HG03064 (cell line): ENCODE measurements at regions not wholly inside any gene's neighbourhood (a gene's known extent, or its start where the extent isn't known, plus 50 kb on each side); places are given as distances from the start of the nearest gene placed in this dataset.
"Not testable (repeated sequence)": the region's sequence is repeated elsewhere in the genome, so short reads cannot be mapped to it uniquely, and the experiment has no call there.

Experiments
- ATAC-seq: cut with Tn5 transposase; IDR thresholded peaks from one replicate; pipeline ENCODE4 v1.9.1; 2021; ENCODE audit warnings: low read depth; ENCODE audit not compliant: unreplicated experiment

DNA sequence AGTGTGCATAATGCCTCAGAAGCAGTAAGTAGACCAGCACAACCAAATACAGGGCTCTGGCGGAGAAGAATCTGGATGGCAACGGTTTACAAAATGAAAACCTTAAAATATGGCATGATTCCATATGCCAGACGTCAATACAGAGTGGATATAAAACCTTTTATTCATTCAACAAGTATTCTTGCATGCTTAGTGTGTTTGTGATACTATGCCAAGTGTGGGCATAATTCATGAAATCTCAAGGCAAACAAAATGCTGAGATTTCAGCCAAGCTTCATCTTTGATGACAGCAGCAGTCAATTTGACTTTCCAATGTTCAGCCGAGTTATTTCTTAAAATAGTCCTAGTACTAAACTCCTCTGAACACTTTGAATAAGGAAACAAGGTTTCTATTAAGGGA, 119.4 kb downstream of the CD24 start:
- no peak for ATAC-seq

DNA sequence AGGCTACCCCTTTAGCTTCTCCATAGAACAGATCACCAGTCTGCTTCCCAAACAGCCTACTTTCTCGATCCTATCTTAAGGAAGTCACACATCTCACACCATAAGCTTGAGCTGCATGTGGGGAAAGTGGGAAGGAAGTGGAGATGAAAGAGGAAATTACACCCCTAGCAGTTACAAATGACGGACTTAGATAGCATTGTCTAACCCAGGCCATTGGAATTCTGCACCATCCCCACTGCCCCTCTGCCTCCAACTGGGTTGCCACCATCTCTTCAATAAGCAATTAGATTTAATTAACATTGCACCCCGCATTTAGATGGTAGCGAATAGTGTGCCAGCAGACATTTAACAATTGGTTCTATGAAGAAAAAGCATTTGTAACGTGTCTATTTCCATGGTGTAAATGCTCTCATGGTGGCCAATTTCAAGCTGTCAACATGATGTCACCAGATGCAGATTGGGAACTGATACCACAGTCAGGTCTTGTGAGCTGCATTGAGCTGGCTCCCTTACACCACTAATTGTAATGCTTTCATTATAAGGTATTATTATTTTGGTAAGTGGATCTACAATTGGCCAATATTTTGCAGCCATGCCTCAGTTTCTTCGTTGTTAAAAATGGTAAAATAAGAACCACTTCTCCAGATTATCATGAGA, 124.7 kb downstream of the CD24 start:
- no peak for ATAC-seq

DNA sequence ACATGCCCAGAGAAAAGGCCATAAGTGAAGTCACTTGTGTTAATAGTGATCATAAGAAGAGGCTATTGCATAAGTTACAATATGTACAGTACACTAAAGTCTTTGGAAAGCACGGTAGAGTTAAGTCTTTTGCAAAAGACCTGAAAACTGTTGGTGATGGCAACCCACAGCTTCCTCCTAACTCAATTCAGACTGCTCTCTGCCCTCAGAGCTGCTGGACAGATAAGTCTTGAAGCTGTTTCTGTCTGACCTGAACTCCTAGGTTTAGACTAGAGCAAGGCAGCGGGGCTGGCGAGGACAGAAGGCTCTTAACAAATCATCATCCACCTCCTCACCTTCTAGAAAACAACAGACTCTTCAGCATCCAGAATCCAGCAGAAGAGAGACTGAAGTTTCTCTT, 125.4 kb downstream of the CD24 start:
- no peak for ATAC-seq

DNA sequence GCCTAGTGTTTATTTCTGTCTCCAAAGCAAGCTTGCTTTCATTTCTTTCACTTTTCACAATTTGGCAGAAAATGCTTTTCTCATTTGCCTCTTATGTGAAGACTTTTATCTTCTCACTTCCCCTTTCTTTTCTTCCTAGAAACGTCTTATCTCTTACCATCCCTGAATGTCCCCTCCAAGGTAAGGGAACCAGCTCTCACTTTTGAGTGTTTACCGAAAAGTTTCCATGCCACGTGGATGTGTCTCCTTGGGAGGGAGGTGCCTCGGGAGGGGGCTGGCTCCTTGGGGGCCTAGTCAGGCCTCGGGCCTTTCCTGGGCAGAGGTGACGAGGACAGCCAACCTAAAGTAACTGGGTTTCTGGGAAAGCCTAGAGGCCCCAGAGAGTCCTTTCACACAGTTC, 127.4 kb downstream of the CD24 start:
- ATAC-seq = peak; percentile 43

DNA sequence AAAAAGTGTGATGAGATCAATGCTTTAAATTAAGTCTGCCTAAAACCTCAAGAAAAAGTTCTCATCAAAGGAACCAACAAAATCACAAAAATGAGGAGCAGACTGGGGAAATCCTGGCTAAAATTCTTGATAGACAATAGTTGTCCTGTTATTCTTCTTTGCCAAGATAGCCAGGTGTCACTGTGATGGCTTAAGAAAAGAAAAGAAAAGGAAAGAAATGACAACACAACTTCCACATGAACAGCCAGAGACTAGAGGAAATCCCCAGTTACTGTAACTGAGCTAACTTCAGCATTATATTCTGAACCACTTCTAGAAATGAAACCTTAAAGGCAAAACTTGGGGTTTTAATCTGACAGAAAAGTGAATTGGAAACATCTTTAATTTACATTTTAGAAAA, 129.6 kb downstream of the CD24 start:
- no peak for ATAC-seq

DNA sequence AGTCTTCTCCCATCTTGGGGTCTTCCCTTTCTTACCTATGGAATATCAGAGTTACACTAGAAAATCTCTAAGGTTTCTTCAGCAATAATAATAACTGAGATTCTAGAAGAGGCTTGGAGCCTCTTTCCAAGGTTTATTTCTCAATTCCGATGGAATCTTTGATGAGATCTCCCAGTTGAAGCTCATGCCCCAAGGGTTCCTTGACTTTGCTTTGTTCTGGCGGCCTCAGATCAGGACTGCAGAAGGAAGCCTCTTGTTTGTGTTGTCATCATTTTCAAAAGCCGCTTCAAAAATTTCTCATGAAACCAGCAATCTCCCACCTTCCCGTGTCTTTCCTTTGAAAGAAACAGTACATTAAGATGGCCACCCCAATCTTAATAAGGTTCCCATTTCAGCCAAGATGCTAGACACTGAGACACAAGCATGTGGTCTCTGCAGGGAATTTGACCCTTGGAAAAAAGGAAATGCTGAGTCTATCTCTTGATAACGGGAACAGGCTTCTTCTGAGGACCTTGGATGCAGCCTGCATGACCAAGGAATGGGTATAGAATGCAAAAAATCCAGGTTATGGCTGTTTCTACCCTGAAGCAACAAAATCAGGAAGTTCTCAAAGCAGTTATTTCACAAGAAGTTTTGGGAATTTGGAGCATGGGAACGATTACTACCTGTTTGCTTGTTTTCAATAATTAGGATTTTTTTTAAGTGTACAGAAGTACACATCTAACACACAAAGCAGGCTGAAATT, 141.6 kb downstream of the CD24 start:
- no peak for ATAC-seq

DNA sequence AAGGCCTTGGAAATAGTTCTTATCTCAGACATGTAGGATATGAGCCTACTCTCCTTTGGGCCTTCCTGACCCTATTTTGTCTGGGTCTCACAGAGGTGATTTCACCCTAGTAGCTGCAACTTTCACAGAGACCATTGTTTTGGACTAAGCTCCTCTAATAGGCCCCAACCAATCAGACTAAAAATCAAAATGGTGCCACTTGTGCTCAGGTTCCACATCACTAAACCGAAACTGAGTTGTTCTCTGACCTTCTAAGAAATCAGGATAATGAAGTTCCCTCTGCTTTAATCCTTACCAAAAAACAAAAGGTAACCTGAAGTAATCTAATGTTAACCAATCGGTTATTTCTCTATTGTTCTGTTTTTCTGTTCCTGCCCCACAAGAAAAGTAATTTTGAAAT, 143.6 kb downstream of the CD24 start:
- ATAC-seq = no peak

DNA sequence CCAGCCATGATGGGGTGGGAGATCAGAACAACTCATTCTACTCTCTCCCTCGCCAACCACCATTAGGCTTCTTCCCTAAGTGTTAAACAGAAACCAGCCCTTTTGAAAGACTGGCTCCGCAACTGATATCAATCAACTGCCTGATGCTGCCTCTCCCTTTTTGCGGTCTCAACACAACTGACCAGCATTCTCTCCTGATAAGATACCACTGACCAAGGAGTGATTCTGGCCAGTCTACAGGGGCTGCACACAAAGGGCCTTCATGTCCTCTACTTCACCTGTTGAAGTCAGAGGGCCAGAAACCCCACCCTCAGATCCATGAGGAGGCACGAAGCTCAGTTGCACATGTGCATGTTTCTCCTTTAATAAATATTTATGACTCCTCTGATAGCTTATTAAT, 145.1 kb downstream of the CD24 start:
- no peak for ATAC-seq

DNA sequence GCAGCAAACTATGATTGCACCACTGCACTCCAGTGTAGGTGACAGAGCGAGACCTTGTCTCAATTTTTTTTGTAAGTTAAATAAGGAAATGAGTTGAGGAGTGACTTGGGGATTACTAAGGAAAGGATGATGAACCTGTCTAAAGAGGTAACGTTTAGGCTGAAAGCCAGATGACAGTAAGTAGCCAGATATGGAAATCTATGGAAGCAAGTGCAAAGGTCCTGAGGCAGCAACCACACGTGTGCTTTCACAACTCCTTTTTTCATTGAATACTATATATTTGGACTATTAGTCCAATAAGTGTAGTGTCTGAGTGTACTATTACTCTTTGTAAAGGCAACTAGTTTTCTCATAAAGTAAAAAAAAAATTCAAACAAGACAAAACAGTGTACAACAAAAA, 147.4 kb downstream of the CD24 start:
- ATAC-seq = no peak

DNA sequence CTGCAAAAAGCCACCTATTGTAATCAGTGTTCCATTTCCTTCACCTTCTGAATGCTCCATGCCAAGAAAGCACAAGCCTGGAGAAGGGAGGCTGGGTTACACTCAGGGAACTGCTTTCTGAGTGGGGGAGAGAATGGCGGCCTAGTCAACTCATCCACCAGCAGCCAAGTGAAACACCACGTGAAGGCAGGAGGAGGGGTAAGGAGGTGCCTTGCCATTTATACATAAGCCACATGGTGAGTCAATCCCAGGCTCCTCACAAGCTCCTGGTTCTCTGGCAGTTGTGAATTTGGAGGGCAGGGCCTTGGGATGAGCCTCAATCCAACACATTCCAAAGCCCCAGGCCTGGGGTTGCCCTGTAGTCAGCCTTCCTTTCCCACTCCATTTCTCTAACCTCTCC, 149.4 kb downstream of the CD24 start:
- ATAC-seq = no peak

DNA sequence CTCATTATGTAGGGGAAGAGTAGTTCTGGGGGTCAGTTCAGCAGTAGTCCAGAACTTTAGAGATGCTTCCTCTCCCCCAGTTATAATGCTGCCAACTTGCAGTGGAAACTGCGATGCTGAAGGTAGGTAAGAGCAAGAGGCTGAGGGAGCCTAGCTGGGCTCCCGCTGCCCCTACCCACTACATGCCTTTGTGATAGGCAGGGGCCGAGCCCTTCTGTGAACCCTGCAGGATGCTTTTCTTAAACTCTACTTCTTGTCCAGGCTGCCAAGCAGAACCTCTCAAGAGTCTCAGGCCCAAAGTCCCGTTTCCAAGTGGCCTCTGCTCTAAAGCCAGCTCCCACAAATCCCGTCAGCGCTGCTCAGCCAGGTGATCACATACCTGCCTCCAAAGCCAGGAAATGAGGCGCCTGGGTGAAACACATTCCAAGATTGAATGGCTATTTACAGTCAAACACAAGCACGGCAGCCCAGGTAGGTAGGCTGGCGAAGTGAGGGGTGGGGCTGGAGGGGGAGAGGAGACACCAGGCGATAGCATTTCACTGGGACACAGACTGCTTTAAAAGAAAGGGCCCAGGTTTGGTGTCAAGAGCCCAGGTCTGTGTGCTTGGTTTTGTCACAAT, 150.7 kb downstream of the CD24 start:
- ATAC-seq = no peak

DNA sequence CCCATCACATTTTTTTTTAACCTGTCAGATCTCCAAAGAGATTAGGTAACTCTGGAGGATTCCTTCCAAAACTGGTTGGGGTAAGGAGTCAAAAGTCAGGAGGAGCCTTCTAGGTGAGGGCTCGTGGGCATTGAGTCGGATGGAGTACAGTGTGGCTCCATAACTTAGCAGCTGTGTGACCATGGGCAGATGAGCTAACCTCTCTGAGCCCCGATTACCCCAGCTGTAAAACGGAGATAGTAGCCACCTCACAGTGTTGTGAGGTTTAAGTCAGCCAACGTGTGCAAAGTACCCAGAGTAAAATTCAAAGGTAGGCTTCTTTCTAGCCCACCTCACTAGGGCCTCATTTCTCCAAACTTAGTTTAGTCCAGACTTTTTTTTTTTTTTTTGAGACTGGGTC, 151.5 kb downstream of the CD24 start:
- no peak for ATAC-seq

DNA sequence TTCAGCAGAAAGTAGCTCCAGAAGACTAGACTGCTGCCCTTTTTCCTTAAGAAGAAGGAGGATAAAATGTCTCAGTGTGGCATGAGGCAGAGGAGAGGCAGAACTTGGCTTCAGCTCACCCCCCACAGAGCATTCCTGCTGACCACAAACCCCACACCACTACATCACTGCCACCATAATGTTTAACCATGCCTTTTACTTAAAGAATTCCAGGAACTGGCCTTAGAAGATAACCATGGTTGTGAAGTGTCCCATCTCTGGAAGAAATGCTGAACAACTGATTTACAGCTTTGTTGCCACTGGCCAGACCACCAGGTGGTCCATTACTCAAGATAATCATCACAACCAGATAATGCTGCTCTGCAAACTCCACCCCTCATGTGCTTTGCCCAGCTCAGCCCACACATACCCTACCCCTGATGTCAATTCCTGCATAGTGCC, 154.1 kb downstream of the CD24 start:
- ATAC-seq = no peak

DNA sequence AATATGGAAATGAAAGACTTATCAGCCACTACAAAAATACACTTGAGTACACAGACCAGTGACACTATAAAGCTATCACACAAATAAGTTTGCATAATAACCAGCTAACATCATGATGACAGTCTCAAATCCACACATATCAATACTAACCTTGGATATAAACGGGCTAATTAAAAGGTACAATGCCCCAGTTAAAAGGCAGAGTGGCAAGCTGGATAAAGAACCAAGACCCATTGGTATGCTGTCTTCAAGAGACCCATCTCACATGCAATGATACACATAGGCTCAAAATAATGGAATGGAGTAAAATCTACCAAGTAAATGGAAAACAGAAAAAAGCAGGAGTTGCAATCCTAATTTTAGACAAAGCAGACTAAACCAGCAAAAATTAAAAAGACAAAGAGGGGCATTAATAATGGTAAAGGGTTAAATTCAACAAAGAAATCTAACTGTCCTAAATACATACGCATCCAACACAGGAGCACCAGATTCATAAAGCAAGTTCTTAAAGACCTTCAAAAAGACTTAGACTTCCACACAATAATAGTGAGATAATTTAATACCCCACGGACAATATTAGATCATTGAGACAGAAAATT, 163.3 kb downstream of the CD24 start:
- ATAC-seq = no peak

DNA sequence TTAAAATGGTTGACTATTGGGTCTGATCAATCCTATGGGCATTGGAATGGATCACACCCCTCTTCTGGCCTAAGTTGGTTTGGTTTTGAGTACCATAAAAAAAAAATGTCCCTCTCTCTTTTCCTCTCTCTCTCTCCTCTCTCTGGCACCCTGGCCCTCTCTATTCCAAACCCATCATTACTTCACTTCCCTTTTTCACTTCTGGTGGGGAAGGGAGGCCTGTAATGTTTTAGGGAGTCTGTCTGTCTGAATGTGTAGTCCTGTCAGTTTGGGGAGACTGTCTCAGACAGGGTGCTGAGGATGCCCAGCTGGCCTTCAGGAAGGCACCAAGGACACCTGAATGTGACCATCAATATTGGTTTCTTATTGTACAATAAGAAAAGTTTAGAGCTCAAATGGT, 165.8 kb downstream of the CD24 start:
- ATAC-seq = no peak

DNA sequence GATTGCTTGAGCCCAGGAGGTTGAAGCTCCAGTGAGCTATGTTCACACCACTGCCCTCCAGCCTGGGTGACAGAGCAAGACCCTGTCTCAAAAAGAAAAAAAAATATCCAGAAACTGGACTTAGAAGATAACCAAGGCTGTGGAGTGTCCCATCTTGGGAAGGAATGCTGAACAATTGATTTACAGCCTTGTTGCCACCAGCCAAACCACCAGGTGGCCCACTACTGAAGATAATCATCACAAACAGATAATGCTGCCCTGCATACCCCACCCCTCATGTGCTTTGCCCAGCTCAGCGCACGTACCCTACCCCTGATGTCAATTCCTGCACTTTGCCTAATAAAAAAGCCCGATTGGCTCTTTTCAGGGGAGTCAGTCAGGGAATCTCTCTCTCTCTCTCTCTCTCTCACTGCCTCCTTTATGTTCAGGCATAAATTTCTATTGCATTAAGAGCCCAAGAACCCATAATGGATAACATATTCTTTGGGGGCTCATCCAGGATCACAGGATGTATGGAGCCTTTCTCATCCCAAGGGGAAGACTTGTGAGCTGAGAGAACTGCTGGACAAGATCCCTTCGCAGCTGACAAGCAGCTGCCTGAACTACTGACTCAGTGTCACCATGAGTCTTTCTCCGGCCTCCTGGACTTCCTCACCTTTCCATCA, 166.4 kb downstream of the CD24 start:
- ATAC-seq = no peak

DNA sequence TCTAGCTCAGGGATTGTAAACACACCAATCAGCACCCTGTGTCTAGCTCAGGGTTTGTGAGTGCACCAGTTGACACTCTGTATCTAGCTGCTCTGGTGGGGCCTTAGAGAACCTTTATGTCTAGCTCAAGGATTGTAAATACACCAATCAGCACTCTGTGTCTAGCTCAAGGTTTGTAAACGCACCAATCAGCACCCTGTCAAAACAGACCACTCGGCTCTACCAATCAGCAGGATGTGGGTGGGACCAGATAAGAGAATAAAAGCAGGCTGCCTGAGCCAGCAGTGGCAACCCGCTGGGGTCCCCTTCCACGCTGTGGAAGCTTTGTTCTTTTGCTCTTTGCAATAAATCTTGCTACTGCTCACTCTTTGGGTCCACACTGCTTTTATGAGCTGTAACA, 168.3 kb downstream of the CD24 start:
- ATAC-seq = not testable (repeated sequence)

DNA sequence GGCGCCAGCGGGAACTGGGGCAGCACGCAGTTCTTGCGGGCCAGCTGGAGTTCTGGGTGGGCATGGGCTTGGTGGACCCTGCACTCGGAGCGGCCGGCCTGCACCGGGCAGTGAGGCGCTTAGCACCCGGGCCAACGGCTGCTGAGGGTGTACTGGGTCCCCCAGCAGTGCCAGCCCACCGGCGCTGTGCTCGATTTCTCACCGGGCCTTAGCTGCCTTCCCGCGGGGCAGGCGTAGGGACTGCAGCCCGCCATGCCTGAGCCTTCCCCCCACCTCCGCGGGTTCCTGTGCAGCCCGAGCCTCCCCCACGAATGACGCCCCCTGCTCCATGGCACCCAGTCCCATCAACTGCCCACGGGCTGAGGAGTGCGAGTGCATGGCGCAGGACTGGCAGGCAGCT, 168.8 kb downstream of the CD24 start:
- ATAC-seq = no peak

DNA sequence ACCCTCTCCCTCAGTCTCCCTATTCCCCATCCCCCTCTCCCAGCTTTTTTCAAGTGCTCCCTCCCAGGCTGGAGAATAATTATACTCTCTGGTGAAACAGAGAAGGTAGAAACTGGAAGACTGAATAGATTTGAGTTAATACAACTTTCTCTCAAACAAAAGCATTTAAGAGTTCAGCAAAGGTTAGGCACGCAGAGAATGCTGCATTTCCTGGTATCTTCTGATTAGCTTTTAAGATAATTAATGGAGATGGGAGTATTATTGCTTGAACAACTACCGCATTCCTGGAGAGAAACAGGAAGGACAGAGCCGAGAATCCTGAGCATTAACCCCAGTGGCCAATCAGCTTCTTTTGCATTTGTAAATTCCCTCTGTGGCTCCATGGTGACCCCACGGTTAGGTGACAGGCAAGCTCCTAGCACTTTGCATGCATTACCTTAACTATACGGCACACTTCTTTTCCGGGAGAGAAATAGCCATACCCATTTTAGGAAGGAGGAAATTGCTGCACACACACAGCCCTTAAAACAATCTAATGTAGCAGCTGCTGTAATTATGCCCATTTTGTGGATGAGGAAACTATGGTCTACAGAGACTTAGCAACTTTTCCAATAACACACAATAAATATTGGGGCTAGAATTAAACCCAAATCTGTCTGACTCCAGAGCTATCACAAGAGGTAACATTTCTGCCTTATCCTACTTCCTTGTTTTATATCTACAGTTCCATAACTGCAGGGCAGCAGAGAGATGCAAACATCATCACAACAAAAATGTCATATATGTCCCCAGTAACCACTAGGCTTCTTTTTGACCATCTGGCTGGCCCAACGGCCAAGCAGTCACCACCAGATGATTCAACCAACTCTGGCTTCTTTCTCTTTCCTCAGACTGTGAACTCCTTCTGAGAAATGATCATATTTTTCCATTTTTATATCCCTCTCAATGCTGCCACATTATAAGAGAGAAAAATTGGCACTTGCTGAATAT, 169.9 kb downstream of the CD24 start:
- ATAC-seq = no peak

DNA sequence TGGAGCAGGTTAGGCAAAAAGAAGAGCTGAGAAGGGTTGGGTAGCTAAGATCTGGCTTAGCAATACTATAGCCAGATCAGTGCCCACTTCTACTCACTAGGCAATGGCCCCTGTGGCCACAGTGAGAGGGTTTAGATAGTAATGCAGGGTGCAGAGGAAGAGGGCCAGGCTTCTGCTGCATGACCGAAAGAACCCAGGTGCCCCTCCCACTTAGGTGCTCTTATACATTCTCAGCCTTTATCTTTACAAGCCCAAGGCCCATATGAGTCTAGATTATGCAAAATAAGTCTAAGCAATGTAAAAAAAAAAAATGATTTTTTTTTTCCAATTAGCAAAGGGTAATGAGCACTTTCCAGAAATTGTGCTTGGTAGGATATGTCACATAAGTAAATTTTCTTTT, 171.3 kb downstream of the CD24 start:
- ATAC-seq = no peak
